ENCODE measurements at regions not wholly inside any gene's neighbourhood (a gene's known extent, or its start where the extent isn't known, plus 50 kb on each side); places are given as distances from the start of the nearest gene placed in this dataset.

DNA sequence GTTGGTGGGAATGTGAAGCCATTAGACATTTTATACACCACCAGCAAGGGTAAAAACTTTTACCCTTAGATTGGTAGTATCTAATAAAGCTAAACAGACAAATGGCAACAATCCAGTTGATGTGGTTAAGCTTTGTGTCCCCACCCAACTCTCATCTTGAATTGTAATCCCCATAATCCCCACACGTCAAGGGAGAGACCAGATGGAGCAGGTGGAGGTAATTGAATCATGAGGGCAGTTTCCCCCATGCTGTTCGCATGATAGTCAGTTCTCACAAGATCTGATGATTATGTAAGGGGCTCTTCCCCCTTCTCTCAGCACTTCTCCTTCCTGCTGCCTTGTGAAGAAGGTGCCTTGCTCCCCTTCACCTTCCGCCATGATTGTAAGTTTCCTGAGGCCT lies 602.3 kb downstream of the NUF2 start:
- intact Hi-C loops (cut with DNase I): no loop called here
- Histone ChIP-seq H3K27me3 (ENCODE audit: control insufficient read depth, insufficient read depth, low read length) (no peaks in the 10 kb centered on the region), H3K4me1 (ENCODE audit: control insufficient read depth in 2 of 3, insufficient read depth in 2 of 3, low read depth in 1 of 3, low read length in 3 of 3) (peaks cover 0 to 3% (median 0%) of the 10 kb centered on the region in 3 donors), H3K4me3 (ENCODE audit: low read length in 3 of 3) (no peak overlapping the region), H3K9me3 (ENCODE audit: control insufficient read depth in 2 of 3, insufficient read depth in 1 of 3, low read length in 3 of 3) (no peaks in the 10 kb centered on the region), H3K27ac (ENCODE audit: low read depth in 2 of 2, low read length in 2 of 2) (no peak overlapping the region), H3K36me3 (ENCODE audit: control insufficient read depth in 2 of 3, insufficient read depth in 3 of 3, low read length in 3 of 3) (no peaks in the 10 kb centered on the region), H3K9ac (ENCODE audit: low read length in 3 of 3) (no peak overlapping the region)
- FAIRE-seq (no peak), DNase-seq (no peak)
- TF ChIP-seq, protein P1, sequence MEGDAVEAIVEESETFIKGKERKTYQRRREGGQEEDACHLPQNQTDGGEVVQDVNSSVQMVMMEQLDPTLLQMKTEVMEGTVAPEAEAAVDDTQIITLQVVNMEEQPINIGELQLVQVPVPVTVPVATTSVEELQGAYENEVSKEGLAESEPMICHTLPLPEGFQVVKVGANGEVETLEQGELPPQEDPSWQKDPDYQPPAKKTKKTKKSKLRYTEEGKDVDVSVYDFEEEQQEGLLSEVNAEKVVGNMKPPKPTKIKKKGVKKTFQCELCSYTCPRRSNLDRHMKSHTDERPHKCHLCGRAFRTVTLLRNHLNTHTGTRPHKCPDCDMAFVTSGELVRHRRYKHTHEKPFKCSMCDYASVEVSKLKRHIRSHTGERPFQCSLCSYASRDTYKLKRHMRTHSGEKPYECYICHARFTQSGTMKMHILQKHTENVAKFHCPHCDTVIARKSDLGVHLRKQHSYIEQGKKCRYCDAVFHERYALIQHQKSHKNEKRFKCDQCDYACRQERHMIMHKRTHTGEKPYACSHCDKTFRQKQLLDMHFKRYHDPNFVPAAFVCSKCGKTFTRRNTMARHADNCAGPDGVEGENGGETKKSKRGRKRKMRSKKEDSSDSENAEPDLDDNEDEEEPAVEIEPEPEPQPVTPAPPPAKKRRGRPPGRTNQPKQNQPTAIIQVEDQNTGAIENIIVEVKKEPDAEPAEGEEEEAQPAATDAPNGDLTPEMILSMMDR (IDR thresholded peaks at IDR 0.05; ENCODE audit: borderline replicate concordance, extremely low read depth, insufficient read depth): no peak

DNA sequence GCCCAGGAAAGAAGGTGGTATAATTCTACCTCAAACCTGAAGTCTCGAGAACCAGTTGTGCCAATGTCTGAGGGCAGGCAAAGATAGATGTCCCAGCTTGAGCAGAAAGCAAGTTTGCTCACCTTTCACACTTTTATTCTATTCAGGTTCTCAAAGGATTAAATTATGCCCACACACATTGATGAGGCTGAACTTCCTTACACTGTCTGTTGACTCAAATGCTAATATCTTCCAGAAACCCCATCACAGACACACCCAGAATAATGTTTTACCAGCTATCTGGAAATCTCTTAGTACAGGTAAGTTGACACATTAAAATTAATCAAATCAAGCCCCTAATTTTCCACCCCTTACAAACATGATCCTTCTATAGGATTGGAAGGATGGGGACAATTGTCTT lies 605.7 kb downstream of the NUF2 start:
- no peak overlapping the region for H3K27ac ChIP-seq (ENCODE audit: low read depth in 2 of 2, low read length in 2 of 2)
- no peak overlapping the region for H3K9ac ChIP-seq (ENCODE audit: low read length in 3 of 3)
- no peaks in the 10 kb centered on the region for H3K9me3 ChIP-seq (ENCODE audit: control insufficient read depth in 2 of 3, insufficient read depth in 1 of 3, low read length in 3 of 3)
- DNase-seq (no peak), FAIRE-seq (no peak)
- no peaks in the 10 kb centered on the region for H3K36me3 ChIP-seq (ENCODE audit: control insufficient read depth in 2 of 3, insufficient read depth in 3 of 3, low read length in 3 of 3)
- intact Hi-C loops (cut with DNase I): no loop called here
- H3K4me3 ChIP-seq (ENCODE audit: low read length in 3 of 3): no peak overlapping the region
- no peaks in the 10 kb centered on the region for H3K27me3 ChIP-seq (ENCODE audit: control insufficient read depth, insufficient read depth, low read length)
- peaks cover 0 to 3% (median 0%) of the 10 kb centered on the region in 3 donors for H3K4me1 ChIP-seq (ENCODE audit: control insufficient read depth in 2 of 3, insufficient read depth in 2 of 3, low read depth in 1 of 3, low read length in 3 of 3)
- TF ChIP-seq, protein P1 (IDR thresholded peaks at IDR 0.05; ENCODE audit: borderline replicate concordance, extremely low read depth, insufficient read depth): no peak

DNA sequence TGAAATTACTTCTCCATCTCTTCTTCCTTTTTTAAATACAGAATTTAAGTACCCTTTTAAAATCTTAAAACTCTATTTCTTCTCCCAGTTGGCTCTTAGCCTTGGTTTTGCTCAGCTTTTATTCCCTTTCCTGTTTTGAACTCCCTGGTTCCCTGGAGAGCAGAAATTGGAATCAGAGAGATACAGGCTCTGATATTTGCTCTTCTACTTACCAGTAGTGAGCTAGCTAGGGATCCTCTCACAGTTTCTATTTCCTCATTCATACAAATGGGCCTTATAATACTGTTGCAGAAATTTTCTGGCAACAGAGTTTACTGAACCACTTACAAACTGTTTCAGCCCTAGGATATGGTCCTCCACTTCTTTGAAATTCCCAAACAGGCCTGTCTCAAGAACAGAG lies 606.3 kb downstream of the NUF2 start:
- H3K4me3 ChIP-seq (ENCODE audit: low read length in 3 of 3): no peak overlapping the region
- H3K36me3 ChIP-seq (ENCODE audit: control insufficient read depth in 2 of 3, insufficient read depth in 3 of 3, low read length in 3 of 3): no peaks in the 10 kb centered on the region
- H3K9ac ChIP-seq (ENCODE audit: low read length in 3 of 3): no peak overlapping the region
- no peak overlapping the region for H3K27ac ChIP-seq (ENCODE audit: low read depth in 2 of 2, low read length in 2 of 2)
- no peak for FAIRE-seq
- DNase-seq: no peak
- H3K9me3 ChIP-seq (ENCODE audit: control insufficient read depth in 2 of 3, insufficient read depth in 1 of 3, low read length in 3 of 3): no peaks in the 10 kb centered on the region
- TF ChIP-seq, protein P1 (IDR thresholded peaks at IDR 0.05; ENCODE audit: borderline replicate concordance, extremely low read depth, insufficient read depth): no peak
- no peaks in the 10 kb centered on the region for H3K27me3 ChIP-seq (ENCODE audit: control insufficient read depth, insufficient read depth, low read length)
- no peaks in the 10 kb centered on the region for H3K4me1 ChIP-seq (ENCODE audit: control insufficient read depth in 2 of 3, insufficient read depth in 2 of 3, low read depth in 1 of 3, low read length in 3 of 3)
- intact Hi-C loops (cut with DNase I): no loop called here

DNA sequence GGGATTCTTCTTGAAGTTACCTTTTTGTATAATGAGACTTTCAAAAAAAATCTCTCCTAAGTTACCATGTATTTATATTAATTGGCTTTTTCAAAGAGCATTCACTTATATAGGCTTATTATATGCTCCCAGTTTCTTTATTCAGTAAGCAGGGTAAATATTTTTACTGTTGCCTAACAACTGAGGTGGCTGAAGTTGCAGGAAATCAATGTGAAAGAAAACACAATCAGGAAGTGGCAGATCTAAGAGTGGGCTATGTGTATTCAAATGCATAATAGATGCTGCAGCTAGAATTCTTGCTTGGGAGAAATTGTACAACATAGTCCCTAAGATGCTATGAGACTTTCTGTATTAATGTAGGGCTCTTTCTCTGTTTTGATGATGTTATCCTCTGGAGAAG lies 606.9 kb downstream of the NUF2 start:
- DNase-seq (no peak), FAIRE-seq (no peak)
- no peaks in the 10 kb centered on the region for H3K9me3 ChIP-seq (ENCODE audit: control insufficient read depth in 2 of 3, insufficient read depth in 1 of 3, low read length in 3 of 3)
- intact Hi-C loops (cut with DNase I): no loop called here
- H3K4me1 ChIP-seq (ENCODE audit: control insufficient read depth in 2 of 3, insufficient read depth in 2 of 3, low read depth in 1 of 3, low read length in 3 of 3): no peaks in the 10 kb centered on the region
- TF ChIP-seq, protein P1 (IDR thresholded peaks at IDR 0.05; ENCODE audit: borderline replicate concordance, extremely low read depth, insufficient read depth): no peak
- no peak overlapping the region for H3K4me3 ChIP-seq (ENCODE audit: low read length in 3 of 3)
- no peaks in the 10 kb centered on the region for H3K27me3 ChIP-seq (ENCODE audit: control insufficient read depth, insufficient read depth, low read length)
- no peak overlapping the region for H3K9ac ChIP-seq (ENCODE audit: low read length in 3 of 3)
- H3K27ac ChIP-seq (ENCODE audit: low read depth in 2 of 2, low read length in 2 of 2): no peak overlapping the region
- H3K36me3 ChIP-seq (ENCODE audit: control insufficient read depth in 2 of 3, insufficient read depth in 3 of 3, low read length in 3 of 3): no peaks in the 10 kb centered on the region

Measured in kidney (tissue), 13 donors.